Activated B cell treated with CpG ODN at 0.5 μM for 24 hours (primary cell): ENCODE measurements at regions not wholly inside any gene's neighbourhood (a gene's known extent, or its start where the extent isn't known, plus 50 kb on each side); places are given as distances from the start of the nearest gene placed in this dataset.
"Not testable (repeated sequence)": the region's sequence is repeated elsewhere in the genome, so short reads cannot be mapped to it uniquely, and the experiment has no call there.

Experiments used
- ATAC-seq: fragments of 200-7000 bp; cut with Tn5 transposase; one replicate; pipeline ENCODE4 v1.10.0; 2021; ENCODE audit warnings: low read depth, mild to moderate bottlenecking, moderate library complexity
- CTCF ChIA-PET: fragments of 350-600 bp; sonication (Branson Sonifier 250); formaldehyde crosslinking; loops from one replicate; lab custom pipeline; 2021; ENCODE audit warnings: antibody characterized with exemption; lab: Charles Lee
- POLR2A ChIA-PET: fragments of 350-600 bp; sonication (Branson Sonifier 250); formaldehyde crosslinking; loops from one replicate; lab custom pipeline; 2021; ENCODE audit warnings: antibody characterized with exemption; lab: Charles Lee
- DNase-seq: peaks from one replicate; pipeline ENCODE4 v3.0.0; 2022
- H3K27ac Mint-ChIP-seq: one replicate; pipeline ENCODE4 v1.8.0; 2020; ENCODE audit warnings: mixed read lengths
- H3K27me3 Mint-ChIP-seq: one replicate; pipeline ENCODE4 v1.8.0; 2021; ENCODE audit warnings: mixed read lengths
- H3K36me3 Mint-ChIP-seq: one replicate; pipeline ENCODE4 v1.8.0; 2021; ENCODE audit warnings: low read depth, mixed read lengths
- H3K4me1 Mint-ChIP-seq: one replicate; pipeline ENCODE4 v1.8.0; 2021; ENCODE audit warnings: mixed read lengths
- H3K4me3 Mint-ChIP-seq: one replicate; pipeline ENCODE4 v1.8.0; 2020; ENCODE audit warnings: mild to moderate bottlenecking, mixed read lengths
- H3K9me3 Mint-ChIP-seq: one replicate; pipeline ENCODE4 v1.8.0; 2020; ENCODE audit warnings: mixed read lengths
- intact Hi-C: fragments of 100-400 bp; cut with micrococcal nuclease; formaldehyde crosslinking; loops from one replicate; pipeline ENCODE4 v1.15.1; 2024
- TF ChIP-seq, protein P1 (sequence below): fragments of 200-600 bp; IDR thresholded peaks from one replicate; pipeline ENCODE4 v1.8.0; 2022; ENCODE audit warnings: antibody characterized with exemption, mild to moderate bottlenecking

DNA sequence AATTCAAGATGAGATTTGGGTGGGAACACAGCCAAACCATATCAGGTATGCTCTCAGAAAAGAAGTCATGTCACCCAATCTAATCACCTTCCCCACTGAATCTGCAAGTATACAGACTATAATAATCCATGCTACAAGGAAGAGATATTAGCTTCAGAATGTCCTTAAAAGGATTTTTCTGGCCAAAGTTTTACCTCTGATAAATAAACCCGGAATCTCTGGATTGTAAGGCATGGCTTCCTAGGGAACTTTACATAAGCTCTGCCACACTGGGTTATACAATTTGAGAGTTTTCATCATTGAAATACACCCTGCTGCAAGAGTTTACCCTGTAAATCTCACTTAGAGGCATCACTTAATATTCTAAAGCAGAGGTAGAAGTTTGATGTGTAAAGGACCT is 330.5 kb upstream of the KCNMB2 start:
- TF ChIP-seq, protein P1, sequence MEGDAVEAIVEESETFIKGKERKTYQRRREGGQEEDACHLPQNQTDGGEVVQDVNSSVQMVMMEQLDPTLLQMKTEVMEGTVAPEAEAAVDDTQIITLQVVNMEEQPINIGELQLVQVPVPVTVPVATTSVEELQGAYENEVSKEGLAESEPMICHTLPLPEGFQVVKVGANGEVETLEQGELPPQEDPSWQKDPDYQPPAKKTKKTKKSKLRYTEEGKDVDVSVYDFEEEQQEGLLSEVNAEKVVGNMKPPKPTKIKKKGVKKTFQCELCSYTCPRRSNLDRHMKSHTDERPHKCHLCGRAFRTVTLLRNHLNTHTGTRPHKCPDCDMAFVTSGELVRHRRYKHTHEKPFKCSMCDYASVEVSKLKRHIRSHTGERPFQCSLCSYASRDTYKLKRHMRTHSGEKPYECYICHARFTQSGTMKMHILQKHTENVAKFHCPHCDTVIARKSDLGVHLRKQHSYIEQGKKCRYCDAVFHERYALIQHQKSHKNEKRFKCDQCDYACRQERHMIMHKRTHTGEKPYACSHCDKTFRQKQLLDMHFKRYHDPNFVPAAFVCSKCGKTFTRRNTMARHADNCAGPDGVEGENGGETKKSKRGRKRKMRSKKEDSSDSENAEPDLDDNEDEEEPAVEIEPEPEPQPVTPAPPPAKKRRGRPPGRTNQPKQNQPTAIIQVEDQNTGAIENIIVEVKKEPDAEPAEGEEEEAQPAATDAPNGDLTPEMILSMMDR, result no peak
- H3K9me3 Mint-ChIP-seq, result no peaks in the 10 kb centered on the region
- ChIA-PET POLR2A (no interaction called here), CTCF (no interaction called here)
- no peak for DNase-seq
- H3K27me3 Mint-ChIP-seq, result no peaks in the 10 kb centered on the region
- no peaks in the 10 kb centered on the region for H3K36me3 Mint-ChIP-seq
- intact Hi-C loops, result no loop called here
- no peak for ATAC-seq
- H3K4me1 Mint-ChIP-seq, result no peaks in the 10 kb centered on the region
- no peak overlapping the region for H3K4me3 Mint-ChIP-seq
- H3K27ac Mint-ChIP-seq, result no peak overlapping the region

DNA sequence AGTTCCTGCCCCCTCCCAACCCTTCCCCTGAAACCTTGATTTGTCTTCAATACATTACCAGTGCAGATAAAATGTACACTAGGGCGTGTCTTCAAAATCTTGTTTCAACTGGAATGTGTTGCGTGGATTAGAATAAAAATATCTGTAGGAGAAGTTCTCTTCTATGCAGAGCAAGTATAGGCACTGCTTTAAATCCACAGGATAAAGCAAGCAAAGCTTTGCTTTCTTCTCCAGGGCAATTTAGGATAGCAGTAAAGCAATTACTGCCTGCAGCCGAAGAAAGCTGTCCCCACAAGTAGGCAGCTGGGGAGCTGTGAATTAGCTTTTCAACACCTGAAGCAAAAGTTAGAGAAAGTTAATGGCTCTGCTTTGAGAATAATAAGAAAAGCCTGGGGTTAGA is 329.7 kb upstream of the KCNMB2 start:
- TF ChIP-seq, protein P1, result no peak
- CTCF ChIA-PET, result no interaction called here
- Mint-ChIP-seq H3K27ac (no peak overlapping the region), H3K4me1 (no peaks in the 10 kb centered on the region), H3K4me3 (no peak overlapping the region), H3K9me3 (no peaks in the 10 kb centered on the region), H3K36me3 (no peaks in the 10 kb centered on the region), H3K27me3 (no peaks in the 10 kb centered on the region)
- POLR2A ChIA-PET, result no interaction called here
- no peak for ATAC-seq
- no peak for DNase-seq
- intact Hi-C loops, result no loop called here

DNA sequence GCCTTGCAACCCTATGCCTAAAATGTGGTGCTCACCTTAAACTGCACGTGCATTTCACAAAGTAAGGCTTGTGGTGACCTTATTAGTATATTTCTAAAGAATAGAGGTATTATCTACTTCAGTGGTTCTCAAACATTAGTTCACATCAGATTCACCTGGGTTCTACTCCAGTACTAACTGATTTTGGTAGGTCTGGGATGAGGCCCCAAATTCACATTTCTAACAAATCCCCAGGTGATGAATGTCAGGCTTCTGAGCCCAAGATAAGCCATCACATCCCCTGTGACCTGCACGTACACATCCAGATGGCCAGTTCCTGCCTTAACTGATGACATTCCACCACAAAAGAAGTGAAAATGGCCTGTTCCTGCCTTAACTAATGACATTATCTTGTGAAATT is 329.1 kb upstream of the KCNMB2 start:
- H3K4me1 Mint-ChIP-seq, H3K27ac Mint-ChIP-seq, CTCF ChIA-PET, H3K9me3 Mint-ChIP-seq, POLR2A ChIA-PET, intact Hi-C loops, ATAC-seq, H3K4me3 Mint-ChIP-seq, H3K27me3 Mint-ChIP-seq, DNase-seq, H3K36me3 Mint-ChIP-seq: not testable (repeated sequence)

DNA sequence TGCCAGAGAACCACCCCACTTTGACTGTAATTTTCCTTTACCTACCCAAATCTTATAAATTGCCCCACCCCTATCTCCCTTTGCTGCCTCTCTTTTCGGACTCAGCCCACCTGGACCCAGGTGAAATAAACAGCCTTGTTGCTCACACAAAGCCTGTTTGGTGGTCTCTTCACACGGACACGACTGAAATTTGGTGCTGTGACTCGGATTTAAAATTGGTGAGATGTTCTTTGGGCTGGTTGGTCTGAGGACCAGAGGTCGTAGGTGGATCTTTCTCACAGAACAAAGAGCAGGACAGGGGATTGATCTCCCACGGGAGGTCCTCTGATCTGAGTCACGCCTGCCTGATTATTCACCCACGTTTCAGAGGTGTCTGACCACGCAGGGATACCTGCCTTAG is 328.6 kb upstream of the KCNMB2 start:
- intact Hi-C loops, H3K36me3 Mint-ChIP-seq, H3K9me3 Mint-ChIP-seq, DNase-seq, H3K4me1 Mint-ChIP-seq, H3K27ac Mint-ChIP-seq, POLR2A ChIA-PET, H3K4me3 Mint-ChIP-seq, H3K27me3 Mint-ChIP-seq, ATAC-seq, CTCF ChIA-PET: not testable (repeated sequence)

DNA sequence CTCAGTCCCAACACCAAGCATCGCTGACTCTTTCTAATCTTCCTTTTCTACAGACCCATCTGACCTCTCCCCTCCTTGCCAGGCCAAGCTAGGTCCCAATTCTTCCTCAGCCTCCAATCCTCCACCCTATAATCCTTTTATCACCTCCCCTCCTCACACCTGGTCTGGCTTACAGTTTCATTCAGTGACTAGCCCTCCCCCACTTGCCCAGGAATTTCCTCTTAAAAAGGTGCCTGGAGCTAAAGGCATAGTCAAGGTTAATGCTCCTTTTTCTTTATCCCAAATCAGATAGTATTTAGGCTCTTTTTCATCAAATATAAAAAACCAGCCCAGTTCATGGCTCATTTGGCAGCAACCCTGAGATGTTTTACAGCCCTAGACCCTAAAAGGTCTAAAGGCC is 327.1 kb upstream of the KCNMB2 start:
- H3K4me1 Mint-ChIP-seq, H3K27me3 Mint-ChIP-seq, H3K27ac Mint-ChIP-seq, CTCF ChIA-PET, DNase-seq, ATAC-seq, H3K9me3 Mint-ChIP-seq, H3K4me3 Mint-ChIP-seq, intact Hi-C loops, POLR2A ChIA-PET, H3K36me3 Mint-ChIP-seq: not testable (repeated sequence)

DNA sequence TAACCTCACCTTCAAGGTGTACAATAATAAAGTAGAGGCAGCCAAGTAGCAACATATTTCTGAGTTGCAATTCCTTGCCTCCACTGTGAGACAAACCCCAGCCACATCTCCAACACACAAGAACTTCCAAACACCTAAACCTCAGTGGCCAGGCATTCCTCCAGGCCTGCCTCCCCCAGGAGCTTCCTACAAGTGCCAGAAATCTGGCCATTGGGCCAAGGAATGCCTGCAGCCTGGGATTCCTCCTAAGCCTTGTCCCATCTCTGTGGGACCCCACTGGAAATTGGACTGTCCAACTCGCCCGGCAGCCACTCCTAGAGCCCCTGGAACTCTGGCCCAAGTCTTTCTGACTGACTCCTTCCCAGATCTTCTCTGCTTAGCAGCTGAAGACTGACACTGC is 326.6 kb upstream of the KCNMB2 start:
- CTCF ChIA-PET, DNase-seq, ATAC-seq, intact Hi-C loops, H3K27ac Mint-ChIP-seq, H3K27me3 Mint-ChIP-seq, H3K4me1 Mint-ChIP-seq, POLR2A ChIA-PET, H3K9me3 Mint-ChIP-seq, H3K36me3 Mint-ChIP-seq, H3K4me3 Mint-ChIP-seq: not testable (repeated sequence)

DNA sequence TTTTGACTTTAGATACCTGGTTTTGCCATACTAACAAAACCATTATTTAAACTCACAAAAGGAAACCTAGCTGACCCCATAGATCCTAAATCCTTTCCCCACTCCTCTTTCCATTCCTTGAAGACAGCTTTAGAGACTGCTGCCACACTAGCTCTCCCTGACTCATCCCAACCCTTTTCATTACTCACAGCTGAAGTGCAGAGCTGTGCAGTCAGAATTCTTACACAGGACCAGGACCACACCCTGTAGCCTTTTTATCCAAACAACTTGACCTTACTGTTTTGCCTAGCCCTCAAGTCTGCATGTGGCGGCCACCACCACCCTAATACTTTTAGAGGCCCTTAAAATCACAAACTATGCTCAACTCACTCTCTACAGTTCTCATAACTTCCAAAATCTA is 325.1 kb upstream of the KCNMB2 start:
- intact Hi-C loops, H3K36me3 Mint-ChIP-seq, H3K27me3 Mint-ChIP-seq, H3K27ac Mint-ChIP-seq, H3K4me3 Mint-ChIP-seq, CTCF ChIA-PET, DNase-seq, H3K9me3 Mint-ChIP-seq, POLR2A ChIA-PET, ATAC-seq, H3K4me1 Mint-ChIP-seq: not testable (repeated sequence)

DNA sequence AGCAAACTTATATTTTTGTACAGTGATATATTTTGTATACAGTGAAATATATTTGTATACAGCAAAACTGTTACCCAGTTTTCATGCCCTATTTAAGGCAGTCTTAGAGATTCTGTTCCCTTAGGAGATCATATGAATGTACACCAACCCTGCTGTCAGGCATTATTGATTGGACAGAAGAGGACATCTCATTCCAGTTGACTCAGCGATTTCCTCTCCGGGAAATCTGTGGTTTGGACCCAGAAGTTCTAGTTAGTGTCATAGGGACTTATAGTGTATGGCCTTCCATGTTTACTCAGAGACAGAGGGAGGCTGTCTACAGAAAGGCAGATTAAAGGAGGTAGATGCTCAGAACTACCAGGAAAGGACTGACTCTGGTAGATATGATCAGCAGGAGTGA is 318.8 kb upstream of the KCNMB2 start:
- peaks cover 2% of the 10 kb centered on the region for H3K9me3 Mint-ChIP-seq
- CTCF ChIA-PET, result no interaction called here

More for the DNA sequence above, 318.8 kb upstream of the KCNMB2 start:
- no peaks in the 10 kb centered on the region for H3K4me1 Mint-ChIP-seq
- no peaks in the 10 kb centered on the region for H3K36me3 Mint-ChIP-seq
- H3K27me3 Mint-ChIP-seq, result peaks cover 7% of the 10 kb centered on the region
- H3K4me3 Mint-ChIP-seq, result no peak overlapping the region
- no peak overlapping the region for H3K27ac Mint-ChIP-seq
- DNase-seq (no peak), ATAC-seq (no peak)
- TF ChIP-seq, protein P1, result no peak
- POLR2A ChIA-PET, result no interaction called here
- intact Hi-C loops, result no loop called here
